Kidney (tissue), 13 donors: ENCODE measurements at regions not wholly inside any gene's neighbourhood (a gene's known extent, or its start where the extent isn't known, plus 50 kb on each side); places are given as distances from the start of the nearest gene placed in this dataset.

Experiments
- DNase-seq, 5 donors: peaks; one replicate each; pipeline ENCODE4 v3.0.0-alpha.2; 2013 to 2020
- FAIRE-seq: peaks from 2 replicates; lab custom pipeline; 2012; peaks lifted over from hg19 to GRCh38; lab: Jason Lieb, UNC
- H3K27ac ChIP-seq, 2 donors: one replicate each; pipeline ENCODE4 v1.7.0; 2013; ENCODE audit warnings: low read depth in 2 of 2, low read length in 2 of 2, inconsistent platforms in 1 of 2
- H3K27me3 ChIP-seq: one replicate; pipeline ENCODE4 v1.7.1; 2013; ENCODE audit warnings: low read length, inconsistent platforms; ENCODE audit not compliant: control insufficient read depth, insufficient read depth
- H3K36me3 ChIP-seq, 3 donors: one replicate each; pipeline versions ENCODE4 v1.7.0 to v1.7.1; 2013; ENCODE audit warnings: low read length in 3 of 3, control low read depth in 1 of 3, inconsistent platforms in 1 of 3; ENCODE audit not compliant: insufficient read depth in 3 of 3, control insufficient read depth in 2 of 3
- H3K4me1 ChIP-seq, 3 donors: one replicate each; pipeline versions ENCODE4 v1.7.0 to v1.7.1; 2013; ENCODE audit warnings: low read length in 3 of 3, inconsistent platforms in 1 of 3, low read depth in 1 of 3; ENCODE audit not compliant: control insufficient read depth in 2 of 3, insufficient read depth in 2 of 3
- H3K4me3 ChIP-seq, 3 donors: one replicate each; pipeline versions ENCODE4 v1.7.0 to v1.8.1; 2013; ENCODE audit warnings: low read length in 3 of 3, control low read depth in 1 of 3, inconsistent platforms in 1 of 3
- H3K9ac ChIP-seq, 3 donors: one replicate each; pipeline versions ENCODE4 v1.7.0 to v1.7.1; 2013; ENCODE audit warnings: low read length in 3 of 3, control low read depth in 1 of 3, inconsistent platforms in 1 of 3
- H3K9me3 ChIP-seq, 3 donors: one replicate each; pipeline versions ENCODE4 v1.7.0 to v1.7.1; 2013; ENCODE audit warnings: low read length in 3 of 3, control low read depth in 1 of 3, inconsistent platforms in 1 of 3; ENCODE audit not compliant: control insufficient read depth in 2 of 3, insufficient read depth in 1 of 3
- intact Hi-C: fragments of 100-400 bp; cut with DNase I; formaldehyde crosslinking; loops from one replicate; pipeline ENCODE4 v1.11.1; 2022
- TF ChIP-seq, protein P1 (sequence below): IDR thresholded peaks from 3 replicates; pipeline ENCODE4 v1.5.1; 2012; ENCODE audit warnings: mild to moderate bottlenecking, moderate library complexity, borderline replicate concordance; ENCODE audit not compliant: insufficient read depth; ENCODE audit errors: extremely low read depth
- donor health status: control.
- donor health status: control.
- donor health status: control.
- donor health status: control.
- donor health status: control.
- donor health status: DM: yes; HTN: yes; CAD: no.
- donor health status: Normal renal cell carcinoma (clear cell type).

DNA sequence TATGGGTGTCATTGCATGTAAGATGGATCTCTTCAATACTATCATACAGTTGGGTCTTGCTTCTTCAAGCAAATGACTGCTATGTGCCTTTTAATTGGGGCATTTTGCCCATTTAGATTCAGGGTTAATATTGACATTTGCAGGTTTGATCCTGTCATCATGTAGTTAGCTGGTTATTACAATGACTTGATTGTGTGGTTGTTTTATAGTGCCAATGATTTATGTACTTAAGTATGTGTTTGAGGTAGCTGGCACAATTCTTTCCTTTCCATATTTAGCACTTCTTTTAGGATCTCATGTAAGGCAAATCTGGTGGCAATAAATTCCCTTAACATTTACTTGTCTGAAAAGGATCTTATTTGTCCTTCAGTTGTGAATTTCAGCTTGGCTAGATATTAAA is 267.5 kb downstream of the VGLL3 start:
- FAIRE-seq (no peak), DNase-seq (no peak)
- Histone ChIP-seq H3K9me3 (no peaks in the 10 kb centered on the region), H3K27me3 (no peaks in the 10 kb centered on the region), H3K4me1 (no peaks in the 10 kb centered on the region), H3K9ac (no peak overlapping the region), H3K36me3 (no peaks in the 10 kb centered on the region), H3K4me3 (no peak overlapping the region), H3K27ac (no peak overlapping the region)
- TF ChIP-seq, protein P1, sequence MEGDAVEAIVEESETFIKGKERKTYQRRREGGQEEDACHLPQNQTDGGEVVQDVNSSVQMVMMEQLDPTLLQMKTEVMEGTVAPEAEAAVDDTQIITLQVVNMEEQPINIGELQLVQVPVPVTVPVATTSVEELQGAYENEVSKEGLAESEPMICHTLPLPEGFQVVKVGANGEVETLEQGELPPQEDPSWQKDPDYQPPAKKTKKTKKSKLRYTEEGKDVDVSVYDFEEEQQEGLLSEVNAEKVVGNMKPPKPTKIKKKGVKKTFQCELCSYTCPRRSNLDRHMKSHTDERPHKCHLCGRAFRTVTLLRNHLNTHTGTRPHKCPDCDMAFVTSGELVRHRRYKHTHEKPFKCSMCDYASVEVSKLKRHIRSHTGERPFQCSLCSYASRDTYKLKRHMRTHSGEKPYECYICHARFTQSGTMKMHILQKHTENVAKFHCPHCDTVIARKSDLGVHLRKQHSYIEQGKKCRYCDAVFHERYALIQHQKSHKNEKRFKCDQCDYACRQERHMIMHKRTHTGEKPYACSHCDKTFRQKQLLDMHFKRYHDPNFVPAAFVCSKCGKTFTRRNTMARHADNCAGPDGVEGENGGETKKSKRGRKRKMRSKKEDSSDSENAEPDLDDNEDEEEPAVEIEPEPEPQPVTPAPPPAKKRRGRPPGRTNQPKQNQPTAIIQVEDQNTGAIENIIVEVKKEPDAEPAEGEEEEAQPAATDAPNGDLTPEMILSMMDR = no peak
- intact Hi-C loops = no loop called here

GRCh38 chr3:86711634-86712033 is 279.3 kb downstream of the VGLL3 start:
- TF ChIP-seq, protein P1 = no peak
- no peak for DNase-seq
- no peaks in the 10 kb centered on the region for H3K4me1 ChIP-seq
- H3K27me3 ChIP-seq = no peaks in the 10 kb centered on the region
- no peak for FAIRE-seq
- H3K36me3 ChIP-seq = no peaks in the 10 kb centered on the region
- intact Hi-C loops = no loop called here
- no peaks in the 10 kb centered on the region for H3K9me3 ChIP-seq
- no peak overlapping the region for H3K4me3 ChIP-seq
- no peak overlapping the region for H3K9ac ChIP-seq
- no peak overlapping the region for H3K27ac ChIP-seq

DNA sequence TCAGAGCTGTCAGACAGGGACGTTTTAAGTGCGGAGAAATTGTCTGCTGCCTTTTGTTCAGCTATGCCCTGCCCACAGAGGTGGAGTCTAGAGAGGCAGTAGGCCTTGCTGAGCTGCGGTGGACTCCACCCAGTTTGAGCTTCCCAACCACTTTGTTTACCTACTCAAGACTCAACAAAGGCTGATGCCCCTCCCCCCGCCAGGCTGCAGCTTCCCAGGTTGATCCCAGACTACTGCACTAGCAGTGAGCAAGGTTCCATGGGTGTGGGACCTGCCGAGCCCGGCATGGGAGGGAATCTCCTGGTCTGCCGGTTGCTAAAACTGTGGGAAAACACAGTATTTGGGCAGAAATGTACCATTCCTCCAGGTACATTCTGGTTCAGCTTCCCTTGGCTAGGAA is 282.1 kb downstream of the VGLL3 start:
- TF ChIP-seq, protein P1 = no peak
- Histone ChIP-seq H3K4me3 (no peak overlapping the region), H3K4me1 (no peaks in the 10 kb centered on the region), H3K27me3 (no peaks in the 10 kb centered on the region), H3K27ac (no peak overlapping the region), H3K36me3 (no peaks in the 10 kb centered on the region), H3K9ac (no peak overlapping the region), H3K9me3 (no peaks in the 10 kb centered on the region)
- DNase-seq = peak in 1 of 5 donors; percentile 60
- no peak for FAIRE-seq
- intact Hi-C loops = no loop called here

DNA sequence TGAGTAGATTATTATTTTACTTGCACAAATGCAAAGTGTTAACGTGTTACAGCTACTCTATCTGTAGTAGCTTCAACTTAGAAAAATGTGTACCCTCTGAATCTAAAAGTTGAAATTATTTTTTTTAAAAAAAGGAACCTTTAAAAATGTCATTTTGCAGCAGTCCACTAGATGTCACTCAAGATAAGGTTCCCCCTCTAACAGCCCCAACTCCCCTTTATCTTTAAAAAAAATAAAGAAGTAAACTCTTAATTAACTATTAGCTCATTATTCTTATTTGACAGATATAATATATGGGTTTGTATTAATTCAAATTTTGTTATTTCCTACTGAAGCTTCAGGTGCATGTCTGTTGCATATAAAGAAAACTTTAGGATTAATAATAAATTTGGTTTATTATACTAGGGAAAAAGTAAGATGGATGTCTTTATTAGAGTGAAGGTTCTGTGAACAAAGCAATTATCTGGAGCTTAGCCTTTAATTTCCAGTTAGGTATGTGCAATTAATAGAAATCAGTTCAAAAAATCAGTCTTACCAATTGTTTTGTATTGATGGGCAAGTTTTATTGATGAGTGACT is 288.5 kb downstream of the VGLL3 start:
- no peaks in the 10 kb centered on the region for H3K4me1 ChIP-seq
- H3K36me3 ChIP-seq = no peaks in the 10 kb centered on the region
- no peak overlapping the region for H3K4me3 ChIP-seq
- FAIRE-seq (no peak), DNase-seq (peak in 2 of 5 donors; percentile 1 to 12)
- no peak overlapping the region for H3K9ac ChIP-seq
- no peaks in the 10 kb centered on the region for H3K27me3 ChIP-seq
- no peaks in the 10 kb centered on the region for H3K9me3 ChIP-seq
- TF ChIP-seq, protein P1 = no peak
- no peak overlapping the region for H3K27ac ChIP-seq
- intact Hi-C loops = no loop called here
